DOHH2 (cell line): ENCODE measurements at regions not wholly inside any gene's neighbourhood (a gene's known extent, or its start where the extent isn't known, plus 50 kb on each side); places are given as distances from the start of the nearest gene placed in this dataset.

ENCODE experiments used
- H3F3A ChIP-seq: fragments of 200-600 bp; sonication (generic), shearing (Covaris generic); 2 replicates; pipeline ENCODE4 v1.6.0; 2016; ENCODE audit warnings: antibody characterized with exemption, mild to moderate bottlenecking; ENCODE audit not compliant: control insufficient read depth, insufficient read depth
- H3K27ac ChIP-seq: fragments of 200-600 bp; sonication (generic); 2 replicates; pipeline ENCODE4 v1.5.1; 2014; ENCODE audit warnings: low read depth, mild to moderate bottlenecking, low read length, moderate library complexity
- H3K27me3 ChIP-seq: fragments of 200-600 bp; sonication (generic); 2 replicates; pipeline ENCODE4 v1.6.1; 2014; ENCODE audit warnings: mild to moderate bottlenecking, low read length, mixed read lengths; ENCODE audit not compliant: control insufficient read depth
- H3K36me3 ChIP-seq: fragments of 200-600 bp; sonication (generic); 2 replicates; pipeline ENCODE4 v1.6.1; 2014; ENCODE audit warnings: mild to moderate bottlenecking, low read length, moderate library complexity, mixed read lengths; ENCODE audit not compliant: control insufficient read depth
- H3K4me1 ChIP-seq: fragments of 200-600 bp; sonication (generic); 2 replicates; pipeline ENCODE4 v1.6.1; 2014; ENCODE audit warnings: mild to moderate bottlenecking, low read length, mixed read lengths; ENCODE audit not compliant: control insufficient read depth
- H3K4me2 ChIP-seq: fragments of 200-600 bp; sonication (generic); 2 replicates; pipeline ENCODE4 v1.6.0; 2014; ENCODE audit warnings: mild to moderate bottlenecking, low read length, moderate library complexity
- H3K4me3 ChIP-seq: fragments of 200-600 bp; sonication (generic); 2 replicates; pipeline ENCODE4 v1.5.1; 2014; ENCODE audit warnings: mild to moderate bottlenecking, low read length, mixed read lengths
- H3K79me2 ChIP-seq: fragments of 200-600 bp; sonication (generic); 2 replicates; pipeline ENCODE4 v1.6.1; 2014; ENCODE audit warnings: mild to moderate bottlenecking, low read length, mixed read lengths; ENCODE audit not compliant: control insufficient read depth
- H3K9me2 ChIP-seq: fragments of 200-600 bp; sonication (generic); replicated peaks from 2 replicates; pipeline ENCODE4 v1.6.1; 2014; ENCODE audit warnings: mild to moderate bottlenecking, low read length, mixed read lengths; ENCODE audit not compliant: control insufficient read depth
- H3K9me3 ChIP-seq: fragments of 200-600 bp; sonication (generic); 2 replicates; pipeline ENCODE4 v1.6.1; 2014; ENCODE audit warnings: antibody characterized with exemption, low read length, mixed read lengths; ENCODE audit not compliant: control insufficient read depth, insufficient read depth
- H4K20me1 ChIP-seq: fragments of 200-600 bp; sonication (generic); 2 replicates; pipeline ENCODE4 v1.6.0; 2014; ENCODE audit warnings: low read depth, mild to moderate bottlenecking, antibody characterized with exemption, low read length, moderate library complexity; ENCODE audit not compliant: control insufficient read depth, insufficient read depth
- EZH2phosphoT487 ChIP-seq: fragments of 200-600 bp; sonication (generic); IDR thresholded peaks from 2 replicates; pipeline ENCODE4 v1.6.1; 2017; ENCODE audit warnings: borderline replicate concordance, mild to moderate bottlenecking, antibody characterized with exemption, low read length, moderate library complexity, mixed read lengths
- TF ChIP-seq, protein P1 (sequence below): fragments of 200-600 bp; sonication (generic); IDR thresholded peaks from one replicate; pipeline ENCODE4 v1.5.1; 2014; ENCODE audit warnings: antibody characterized with exemption, mild to moderate bottlenecking, low read depth, low read length; ENCODE audit not compliant: poor library complexity, severe bottlenecking

DNA sequence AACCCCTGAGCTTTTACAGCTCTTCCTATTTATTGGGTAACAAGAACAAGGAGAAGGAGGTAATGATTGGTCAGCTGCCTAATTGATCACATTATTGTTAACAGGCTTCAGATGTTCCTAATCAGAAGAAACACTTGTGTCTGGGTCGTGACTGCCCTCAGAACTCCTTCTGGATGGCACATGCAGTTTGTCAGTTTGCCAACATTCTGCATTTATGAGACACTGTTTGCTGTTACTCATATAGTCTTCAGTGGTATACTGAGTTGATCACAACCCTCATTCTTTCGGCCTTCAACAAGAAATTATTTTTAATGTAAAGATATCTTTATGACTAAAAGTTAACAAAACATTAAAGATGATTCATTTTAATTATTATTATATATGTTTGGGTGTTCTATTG lies 95.7 kb upstream of the DOCK10 start:
- TF ChIP-seq, protein P1, sequence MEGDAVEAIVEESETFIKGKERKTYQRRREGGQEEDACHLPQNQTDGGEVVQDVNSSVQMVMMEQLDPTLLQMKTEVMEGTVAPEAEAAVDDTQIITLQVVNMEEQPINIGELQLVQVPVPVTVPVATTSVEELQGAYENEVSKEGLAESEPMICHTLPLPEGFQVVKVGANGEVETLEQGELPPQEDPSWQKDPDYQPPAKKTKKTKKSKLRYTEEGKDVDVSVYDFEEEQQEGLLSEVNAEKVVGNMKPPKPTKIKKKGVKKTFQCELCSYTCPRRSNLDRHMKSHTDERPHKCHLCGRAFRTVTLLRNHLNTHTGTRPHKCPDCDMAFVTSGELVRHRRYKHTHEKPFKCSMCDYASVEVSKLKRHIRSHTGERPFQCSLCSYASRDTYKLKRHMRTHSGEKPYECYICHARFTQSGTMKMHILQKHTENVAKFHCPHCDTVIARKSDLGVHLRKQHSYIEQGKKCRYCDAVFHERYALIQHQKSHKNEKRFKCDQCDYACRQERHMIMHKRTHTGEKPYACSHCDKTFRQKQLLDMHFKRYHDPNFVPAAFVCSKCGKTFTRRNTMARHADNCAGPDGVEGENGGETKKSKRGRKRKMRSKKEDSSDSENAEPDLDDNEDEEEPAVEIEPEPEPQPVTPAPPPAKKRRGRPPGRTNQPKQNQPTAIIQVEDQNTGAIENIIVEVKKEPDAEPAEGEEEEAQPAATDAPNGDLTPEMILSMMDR: no peak
- no peak for TF ChIP-seq EZH2phosphoT487
- Histone ChIP-seq H3K4me1 (no peaks in the 10 kb centered on the region), H3K36me3 (no peaks in the 10 kb centered on the region), H3F3A (no peaks in the 10 kb centered on the region), H3K9me3 (no peaks in the 10 kb centered on the region), H3K4me2 (no peak overlapping the region), H3K27ac (no peak overlapping the region), H3K27me3 (no peaks in the 10 kb centered on the region), H3K79me2 (no peaks in the 10 kb centered on the region), H3K4me3 (no peak overlapping the region), H3K9me2 (no peaks in the 10 kb centered on the region), H4K20me1 (no peaks in the 10 kb centered on the region)

DNA sequence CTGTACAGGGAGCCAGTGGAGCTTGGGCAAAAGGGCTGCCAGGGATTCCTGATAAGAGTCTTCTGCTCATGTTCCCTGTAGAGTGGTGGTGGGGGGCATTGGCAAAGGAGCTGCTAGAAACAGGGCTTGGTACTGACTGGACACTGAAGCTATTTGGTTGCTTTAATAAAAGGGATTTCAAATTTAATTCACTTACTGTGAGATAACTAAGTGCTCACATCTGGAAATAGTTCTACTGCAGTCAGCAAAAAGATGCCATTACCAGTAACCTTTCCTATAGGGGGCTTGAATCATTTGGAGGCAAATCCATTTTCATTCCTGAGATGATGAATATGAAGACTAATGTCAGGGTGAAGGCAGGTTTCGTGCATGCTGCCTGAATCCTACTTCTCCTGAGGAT lies 94.3 kb upstream of the DOCK10 start:
- no peak for TF ChIP-seq EZH2phosphoT487
- TF ChIP-seq, protein P1: no peak
- no peaks in the 10 kb centered on the region for H3K27me3 ChIP-seq
- H3K36me3 ChIP-seq: no peaks in the 10 kb centered on the region
- H3K4me2 ChIP-seq: no peak overlapping the region
- no peaks in the 10 kb centered on the region for H3K4me1 ChIP-seq
- no peaks in the 10 kb centered on the region for H3K79me2 ChIP-seq
- H4K20me1 ChIP-seq: no peaks in the 10 kb centered on the region
- no peak overlapping the region for H3K27ac ChIP-seq
- no peaks in the 10 kb centered on the region for H3K9me3 ChIP-seq
- H3K4me3 ChIP-seq: no peak overlapping the region
- no peaks in the 10 kb centered on the region for H3K9me2 ChIP-seq
- H3F3A ChIP-seq: no peaks in the 10 kb centered on the region

DNA sequence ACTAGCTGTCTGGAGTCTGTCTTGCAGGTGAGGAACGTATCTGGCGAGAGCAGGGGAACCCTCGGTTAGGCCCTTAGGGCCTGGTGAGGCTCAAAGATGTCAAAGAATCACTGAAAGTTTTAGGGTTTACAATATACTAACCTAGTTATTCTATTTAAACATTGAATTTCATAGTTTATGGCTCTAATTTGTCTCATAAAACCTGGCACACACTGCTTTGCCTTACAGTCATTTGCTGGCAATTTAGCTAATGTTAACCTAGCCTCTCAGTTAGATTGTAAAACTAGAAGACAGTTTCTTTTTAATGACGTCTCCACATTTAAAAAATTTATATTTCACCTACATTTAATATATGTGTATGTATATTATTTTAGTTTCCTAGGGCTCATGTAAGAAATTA lies 89.6 kb upstream of the DOCK10 start:
- no peaks in the 10 kb centered on the region for H3K9me2 ChIP-seq
- no peaks in the 10 kb centered on the region for H3F3A ChIP-seq
- H4K20me1 ChIP-seq: no peaks in the 10 kb centered on the region
- H3K9me3 ChIP-seq: no peaks in the 10 kb centered on the region
- no peaks in the 10 kb centered on the region for H3K27me3 ChIP-seq
- H3K27ac ChIP-seq: no peak overlapping the region
- no peaks in the 10 kb centered on the region for H3K79me2 ChIP-seq
- H3K4me3 ChIP-seq: no peak overlapping the region
- H3K4me2 ChIP-seq: no peak overlapping the region
- H3K4me1 ChIP-seq: no peaks in the 10 kb centered on the region
- no peaks in the 10 kb centered on the region for H3K36me3 ChIP-seq
- no peak for TF ChIP-seq EZH2phosphoT487
- TF ChIP-seq, protein P1: no peak

DNA sequence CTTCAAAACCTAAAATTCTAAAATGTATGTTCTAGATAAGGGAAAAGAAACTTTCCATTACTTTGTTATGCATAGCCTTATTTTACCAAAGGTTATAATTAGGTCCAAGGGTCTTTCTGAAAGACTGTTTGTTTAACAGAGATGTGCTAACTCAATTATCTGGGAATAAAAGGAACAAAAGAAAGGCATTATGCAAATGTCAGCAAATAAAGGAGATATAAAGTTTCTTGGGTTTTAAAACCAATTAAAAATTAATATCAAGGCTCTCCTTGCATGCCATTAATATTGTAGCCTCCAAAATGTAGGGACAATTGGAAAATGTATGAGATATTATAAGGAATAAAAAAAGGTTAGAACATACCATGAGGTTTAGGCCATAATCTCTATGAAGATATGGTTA lies 87.8 kb upstream of the DOCK10 start:
- H3K27me3 ChIP-seq: no peaks in the 10 kb centered on the region
- TF ChIP-seq EZH2phosphoT487: no peak
- TF ChIP-seq, protein P1: no peak
- H4K20me1 ChIP-seq: no peaks in the 10 kb centered on the region
- no peaks in the 10 kb centered on the region for H3K36me3 ChIP-seq
- H3K4me3 ChIP-seq: no peak overlapping the region
- no peaks in the 10 kb centered on the region for H3F3A ChIP-seq
- H3K27ac ChIP-seq: no peak overlapping the region
- no peaks in the 10 kb centered on the region for H3K9me3 ChIP-seq
- no peaks in the 10 kb centered on the region for H3K4me1 ChIP-seq
- H3K9me2 ChIP-seq: no peaks in the 10 kb centered on the region
- no peaks in the 10 kb centered on the region for H3K79me2 ChIP-seq
- H3K4me2 ChIP-seq: no peak overlapping the region
